HCT116 (cell line): ENCODE measurements at regions not wholly inside any gene's neighbourhood (a gene's known extent, or its start where the extent isn't known, plus 50 kb on each side); places are given as distances from the start of the nearest gene placed in this dataset.

Source experiments
- ATAC-seq: fragments of 200-7000 bp; cut with Tn5 transposase; 2 replicates; pipeline ENCODE4 v1.9.1; 2020; ENCODE audit warnings: mild to moderate bottlenecking, moderate library complexity
- BruUV-seq: library from RNA; stranded (reverse); fragments of 400-500 nt; replicated peaks from 2 replicates; lab custom pipeline; 2021; lab: Mats Ljungman, UMichigan
- CTCF ChIA-PET: fragments of 300-600 bp; sonication (Branson Sonifier 250); formaldehyde crosslinking; loops from one replicate; lab custom pipeline; 2021; ENCODE audit warnings: antibody characterized with exemption; lab: Charles Lee
- POLR2A ChIA-PET: fragments of 300-600, 350-600 bp; sonication (Branson Sonifier 250); formaldehyde crosslinking; loops from one replicate; lab custom pipeline; 2021; ENCODE audit warnings: antibody characterized with exemption; lab: Charles Lee
- RAD21 ChIA-PET, 2 experiments: fragments of 300-600 bp; sonication (Branson Sonifier 250); formaldehyde crosslinking; loops; one replicate each; lab custom pipeline; 2023; ENCODE audit warnings: low total read pairs in 2 of 2; ENCODE audit not compliant: uncharacterized antibody in 2 of 2, unreplicated experiment in 2 of 2, low non-redundant PET in 1 of 2; lab: Charles Lee
- DNase-seq: peaks from one replicate; pipeline ENCODE4 v3.0.0-alpha.2; 2010; ENCODE audit warnings: low read depth, low spot score
- H2AFZ ChIP-seq: fragments of 200-600 bp; shearing (Covaris generic), sonication (generic); 2 replicates; pipeline ENCODE4 v1.6.1; 2017; ENCODE audit warnings: low read depth, mixed run types, mixed read lengths, antibody characterized with exemption, low read length; ENCODE audit not compliant: poor library complexity, severe bottlenecking
- H3K27ac ChIP-seq: 2 replicates; pipeline ENCODE4 v1.5.1; 2012; ENCODE audit warnings: low read depth, low read length
- H3K27me3 ChIP-seq: fragments of 200-600 bp; sonication (generic); 2 replicates; pipeline ENCODE4 v1.6.1; 2016; ENCODE audit warnings: mixed run types, low read length, mixed read lengths; ENCODE audit not compliant: insufficient read depth
- H3K36me3 ChIP-seq, 2 experiments: fragments of 200-500 bp in 1 of 2; fragments of 200-600 bp in 1 of 2; sonication (Bioruptor generic) in 1 of 2; sonication (generic) in 1 of 2; 2 replicates each; pipeline versions ENCODE4 v1.5.1 to v1.6.1; 2014 to 2016; ENCODE audit warnings: low read length in 2 of 2, inconsistent platforms in 1 of 2, mixed read lengths in 1 of 2, mixed run types in 1 of 2; ENCODE audit not compliant: insufficient read depth in 2 of 2, control insufficient read depth in 1 of 2
- H3K4me1 ChIP-seq, 2 experiments: fragments of 200-600 bp in 1 of 2; sonication (generic) in 1 of 2; 2 replicates each; pipeline versions ENCODE4 v1.5.1 to v1.6.1; 2012 to 2017; ENCODE audit warnings: low read length in 2 of 2, inconsistent platforms in 1 of 2, mild to moderate bottlenecking in 1 of 2, mixed read lengths in 1 of 2, mixed run types in 1 of 2, moderate library complexity in 1 of 2; ENCODE audit not compliant: insufficient read depth in 2 of 2, control insufficient read depth in 1 of 2
- H3K4me2 ChIP-seq: fragments of 200-600 bp; sonication (generic); 2 replicates; pipeline ENCODE4 v1.6.1; 2017; ENCODE audit warnings: mixed run types, low read length, mixed read lengths
- H3K4me3 ChIP-seq, 2 experiments: fragments of 200-600 bp in 1 of 2; sonication (generic) in 1 of 2; replicated peaks in 1 of 2; 2 replicates each; pipeline ENCODE4 v1.5.1; 2011 to 2016; ENCODE audit warnings: low read length in 2 of 2, control low read depth in 1 of 2, low read depth in 1 of 2, mild to moderate bottlenecking in 1 of 2, mixed read lengths in 1 of 2, mixed run types in 1 of 2
- H3K79me2 ChIP-seq: fragments of 200-600 bp; sonication (generic); 2 replicates; pipeline ENCODE4 v1.6.1; 2017; ENCODE audit warnings: mild to moderate bottlenecking, mixed run types, low read length, moderate library complexity, mixed read lengths; ENCODE audit not compliant: insufficient read depth
- H3K9ac ChIP-seq: fragments of 200-600 bp; sonication (generic); 2 replicates; pipeline ENCODE4 v1.6.1; 2016; ENCODE audit warnings: low read length, mixed read lengths
- H3K9me2 ChIP-seq: fragments of 200-600 bp; sonication (generic), shearing (Covaris generic); 2 replicates; pipeline ENCODE4 v1.6.1; 2017; ENCODE audit warnings: mixed run types, mild to moderate bottlenecking, moderate library complexity; ENCODE audit not compliant: insufficient read depth
- H3K9me3 ChIP-seq, 2 experiments: fragments of 200-500 bp in 1 of 2; fragments of 200-600 bp in 1 of 2; sonication (Bioruptor generic) in 1 of 2; sonication (generic) in 1 of 2; 2 replicates each; pipeline ENCODE4 v1.6.1; 2014 to 2017; ENCODE audit warnings: low read length in 2 of 2, mixed read lengths in 2 of 2, inconsistent platforms in 1 of 2, low read depth in 1 of 2, mild to moderate bottlenecking in 1 of 2, mixed run types in 1 of 2, moderate library complexity in 1 of 2; ENCODE audit not compliant: control insufficient read depth in 1 of 2, insufficient read depth in 1 of 2
- H4K20me1 ChIP-seq: fragments of 200-600 bp; sonication (generic), shearing (Covaris generic); 2 replicates; pipeline ENCODE4 v1.6.1; 2017; ENCODE audit warnings: mixed run types, mild to moderate bottlenecking, moderate library complexity; ENCODE audit not compliant: insufficient read depth
- CBX3 ChIP-seq: IDR thresholded peaks from 2 replicates; pipeline ENCODE4 v1.6.1; 2012; ENCODE audit warnings: low read depth
- EGR1 ChIP-seq: IDR thresholded peaks from 2 replicates; pipeline ENCODE4 v1.6.1; 2012; ENCODE audit warnings: low read depth
- ELF1 ChIP-seq: IDR thresholded peaks from 2 replicates; pipeline ENCODE4 v1.6.1; 2012; ENCODE audit warnings: low read depth, borderline replicate concordance
- EZH2phosphoT487 ChIP-seq: fragments of 200-600 bp; IDR thresholded peaks from 2 replicates; pipeline ENCODE4 v1.6.1; 2018; ENCODE audit warnings: antibody characterized with exemption, borderline replicate concordance
- FOSL1 ChIP-seq: IDR thresholded peaks from 2 replicates; pipeline ENCODE4 v1.6.1; 2012; ENCODE audit warnings: low read depth
- JUND ChIP-seq: IDR thresholded peaks from 2 replicates; pipeline ENCODE4 v1.6.1; 2012
- POLR2A ChIP-seq: IDR thresholded peaks from 2 replicates; pipeline ENCODE4 v1.7.0; 2011; ENCODE audit warnings: borderline replicate concordance; ENCODE audit not compliant: insufficient read depth, insufficient read length; ENCODE audit errors: extremely low read depth
- POLR2AphosphoS5 ChIP-seq: IDR thresholded peaks from 2 replicates; pipeline ENCODE4 v1.6.1; 2011; ENCODE audit warnings: mild to moderate bottlenecking, low read depth, low read length, moderate library complexity
- RAD21 ChIP-seq: IDR thresholded peaks from 2 replicates; pipeline ENCODE4 v1.6.1; 2012; ENCODE audit warnings: low read depth, mild to moderate bottlenecking
- SIN3A ChIP-seq: IDR thresholded peaks from 2 replicates; pipeline ENCODE4 v1.6.1; 2012; ENCODE audit warnings: low read depth
- SP1 ChIP-seq: IDR thresholded peaks from 2 replicates; pipeline ENCODE4 v1.6.1; 2012; ENCODE audit warnings: low read depth
- SRF ChIP-seq: IDR thresholded peaks from 2 replicates; pipeline ENCODE4 v1.6.1; 2012; ENCODE audit warnings: low read depth
- TCF7L2 ChIP-seq: IDR thresholded peaks from 2 replicates; pipeline ENCODE4 v1.7.0; 2011; ENCODE audit warnings: borderline replicate concordance, inconsistent platforms; ENCODE audit not compliant: insufficient read depth, insufficient read length; ENCODE audit errors: extremely low read depth
- YY1 ChIP-seq: IDR thresholded peaks from 2 replicates; pipeline ENCODE4 v1.6.1; 2011; ENCODE audit warnings: low read length, low read depth, moderate library complexity, mild to moderate bottlenecking; ENCODE audit not compliant: insufficient replicate concordance; ENCODE audit errors: extremely low read depth
- intact Hi-C: fragments of 100-400 bp; cut with micrococcal nuclease; formaldehyde crosslinking; loops from 2 replicates; pipeline ENCODE4 v1.10.0; 2022
- TF ChIP-seq, protein P1 (sequence below), 3 experiments: fragments of 200-600 bp in 1 of 3; sonication (generic) in 1 of 3; IDR thresholded peaks in 2 of 3; conservative IDR thresholded peaks in 1 of 3; 2 replicates each; pipeline ENCODE4 v1.5.1; 2012 to 2017; ENCODE audit warnings: low read depth in 2 of 3, low read length in 2 of 3, antibody characterized with exemption in 1 of 3, borderline replicate concordance in 1 of 3, control low read depth in 1 of 3, mild to moderate bottlenecking in 1 of 3, mixed read lengths in 1 of 3, mixed run types in 1 of 3, moderate library complexity in 1 of 3; ENCODE audit not compliant: insufficient read depth in 1 of 3
- TF ChIP-seq, protein P2 (sequence below): IDR thresholded peaks from 2 replicates; pipeline ENCODE4 v1.6.1; 2012
- TF ChIP-seq, protein P3 (sequence below): IDR thresholded peaks from 2 replicates; pipeline ENCODE4 v1.6.1; 2012; ENCODE audit warnings: low read depth
- TF ChIP-seq, protein P4 (sequence below): IDR thresholded peaks from 2 replicates; pipeline ENCODE4 v1.6.1; 2012
- TF ChIP-seq, protein P5 (sequence below): IDR thresholded peaks from 2 replicates; pipeline ENCODE4 v1.6.1; 2011; ENCODE audit warnings: mild to moderate bottlenecking, low read length, moderate library complexity; ENCODE audit not compliant: insufficient replicate concordance; ENCODE audit errors: extremely low read depth

DNA sequence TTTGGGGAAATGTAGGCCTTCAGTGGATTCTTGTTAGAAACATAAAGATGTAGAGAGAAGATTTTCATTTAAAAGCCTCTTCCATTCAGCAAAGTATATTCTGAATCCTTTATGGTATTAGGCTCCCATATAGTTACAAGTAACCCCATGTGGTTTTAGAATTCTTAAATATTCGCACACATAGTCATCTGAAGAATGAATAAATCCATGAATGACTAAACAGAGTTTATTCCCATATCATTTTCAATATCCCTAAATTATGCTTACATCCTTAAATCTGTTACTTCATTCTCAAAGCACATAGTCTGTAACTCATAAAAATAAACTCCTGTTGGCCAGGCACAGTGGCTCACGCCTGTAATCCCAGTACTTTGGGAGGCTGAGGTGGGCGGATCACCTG lies 962.1 kb downstream of the KCNJ18 start:
- CTCF ChIA-PET = no interaction called here
- no peak for ATAC-seq
- Histone ChIP-seq H2AFZ (no peak overlapping the region), H4K20me1 (no peaks in the 10 kb centered on the region), H3K79me2 (no peaks in the 10 kb centered on the region), H3K27ac (no peak overlapping the region), H3K9me3 (peaks cover 0 to 9% of the 10 kb centered on the region in 2 experiments; a peak in 2 of 4 replicates), H3K9ac (no peak overlapping the region), H3K4me1 (no peaks in the 10 kb centered on the region), H3K36me3 (no peaks in the 10 kb centered on the region), H3K27me3 (no peaks in the 10 kb centered on the region), H3K4me2 (no peak overlapping the region), H3K9me2 (no peaks in the 10 kb centered on the region), H3K4me3 (no peak overlapping the region)
- POLR2A ChIA-PET = no interaction called here
- intact Hi-C loops = no loop called here
- no peak for TF ChIP-seq SP1
- TF ChIP-seq, protein P1, sequence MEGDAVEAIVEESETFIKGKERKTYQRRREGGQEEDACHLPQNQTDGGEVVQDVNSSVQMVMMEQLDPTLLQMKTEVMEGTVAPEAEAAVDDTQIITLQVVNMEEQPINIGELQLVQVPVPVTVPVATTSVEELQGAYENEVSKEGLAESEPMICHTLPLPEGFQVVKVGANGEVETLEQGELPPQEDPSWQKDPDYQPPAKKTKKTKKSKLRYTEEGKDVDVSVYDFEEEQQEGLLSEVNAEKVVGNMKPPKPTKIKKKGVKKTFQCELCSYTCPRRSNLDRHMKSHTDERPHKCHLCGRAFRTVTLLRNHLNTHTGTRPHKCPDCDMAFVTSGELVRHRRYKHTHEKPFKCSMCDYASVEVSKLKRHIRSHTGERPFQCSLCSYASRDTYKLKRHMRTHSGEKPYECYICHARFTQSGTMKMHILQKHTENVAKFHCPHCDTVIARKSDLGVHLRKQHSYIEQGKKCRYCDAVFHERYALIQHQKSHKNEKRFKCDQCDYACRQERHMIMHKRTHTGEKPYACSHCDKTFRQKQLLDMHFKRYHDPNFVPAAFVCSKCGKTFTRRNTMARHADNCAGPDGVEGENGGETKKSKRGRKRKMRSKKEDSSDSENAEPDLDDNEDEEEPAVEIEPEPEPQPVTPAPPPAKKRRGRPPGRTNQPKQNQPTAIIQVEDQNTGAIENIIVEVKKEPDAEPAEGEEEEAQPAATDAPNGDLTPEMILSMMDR (IDR thresholded peaks at IDR 0.05 in 2 of 3, conservative IDR thresholded peaks at IDR 0.05 in 1 of 3; ENCODE audit: borderline replicate concordance in 1 of 3, insufficient read depth in 1 of 3, low read depth in 2 of 3, low read length in 2 of 3) = no peak
- TF ChIP-seq TCF7L2 = no peak
- TF ChIP-seq, protein P2, sequence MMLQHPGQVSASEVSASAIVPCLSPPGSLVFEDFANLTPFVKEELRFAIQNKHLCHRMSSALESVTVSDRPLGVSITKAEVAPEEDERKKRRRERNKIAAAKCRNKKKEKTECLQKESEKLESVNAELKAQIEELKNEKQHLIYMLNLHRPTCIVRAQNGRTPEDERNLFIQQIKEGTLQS = no peak
- no peak for TF ChIP-seq SRF
- TF ChIP-seq, protein P3, sequence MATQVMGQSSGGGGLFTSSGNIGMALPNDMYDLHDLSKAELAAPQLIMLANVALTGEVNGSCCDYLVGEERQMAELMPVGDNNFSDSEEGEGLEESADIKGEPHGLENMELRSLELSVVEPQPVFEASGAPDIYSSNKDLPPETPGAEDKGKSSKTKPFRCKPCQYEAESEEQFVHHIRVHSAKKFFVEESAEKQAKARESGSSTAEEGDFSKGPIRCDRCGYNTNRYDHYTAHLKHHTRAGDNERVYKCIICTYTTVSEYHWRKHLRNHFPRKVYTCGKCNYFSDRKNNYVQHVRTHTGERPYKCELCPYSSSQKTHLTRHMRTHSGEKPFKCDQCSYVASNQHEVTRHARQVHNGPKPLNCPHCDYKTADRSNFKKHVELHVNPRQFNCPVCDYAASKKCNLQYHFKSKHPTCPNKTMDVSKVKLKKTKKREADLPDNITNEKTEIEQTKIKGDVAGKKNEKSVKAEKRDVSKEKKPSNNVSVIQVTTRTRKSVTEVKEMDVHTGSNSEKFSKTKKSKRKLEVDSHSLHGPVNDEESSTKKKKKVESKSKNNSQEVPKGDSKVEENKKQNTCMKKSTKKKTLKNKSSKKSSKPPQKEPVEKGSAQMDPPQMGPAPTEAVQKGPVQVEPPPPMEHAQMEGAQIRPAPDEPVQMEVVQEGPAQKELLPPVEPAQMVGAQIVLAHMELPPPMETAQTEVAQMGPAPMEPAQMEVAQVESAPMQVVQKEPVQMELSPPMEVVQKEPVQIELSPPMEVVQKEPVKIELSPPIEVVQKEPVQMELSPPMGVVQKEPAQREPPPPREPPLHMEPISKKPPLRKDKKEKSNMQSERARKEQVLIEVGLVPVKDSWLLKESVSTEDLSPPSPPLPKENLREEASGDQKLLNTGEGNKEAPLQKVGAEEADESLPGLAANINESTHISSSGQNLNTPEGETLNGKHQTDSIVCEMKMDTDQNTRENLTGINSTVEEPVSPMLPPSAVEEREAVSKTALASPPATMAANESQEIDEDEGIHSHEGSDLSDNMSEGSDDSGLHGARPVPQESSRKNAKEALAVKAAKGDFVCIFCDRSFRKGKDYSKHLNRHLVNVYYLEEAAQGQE = no peak
- no peak for TF ChIP-seq JUND
- TF ChIP-seq FOSL1 = no peak
- no peak for TF ChIP-seq POLR2AphosphoS5
- TF ChIP-seq, protein P4, sequence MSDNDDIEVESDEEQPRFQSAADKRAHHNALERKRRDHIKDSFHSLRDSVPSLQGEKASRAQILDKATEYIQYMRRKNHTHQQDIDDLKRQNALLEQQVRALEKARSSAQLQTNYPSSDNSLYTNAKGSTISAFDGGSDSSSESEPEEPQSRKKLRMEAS = no peak
- TF ChIP-seq SIN3A = no peak
- TF ChIP-seq, protein P5, sequence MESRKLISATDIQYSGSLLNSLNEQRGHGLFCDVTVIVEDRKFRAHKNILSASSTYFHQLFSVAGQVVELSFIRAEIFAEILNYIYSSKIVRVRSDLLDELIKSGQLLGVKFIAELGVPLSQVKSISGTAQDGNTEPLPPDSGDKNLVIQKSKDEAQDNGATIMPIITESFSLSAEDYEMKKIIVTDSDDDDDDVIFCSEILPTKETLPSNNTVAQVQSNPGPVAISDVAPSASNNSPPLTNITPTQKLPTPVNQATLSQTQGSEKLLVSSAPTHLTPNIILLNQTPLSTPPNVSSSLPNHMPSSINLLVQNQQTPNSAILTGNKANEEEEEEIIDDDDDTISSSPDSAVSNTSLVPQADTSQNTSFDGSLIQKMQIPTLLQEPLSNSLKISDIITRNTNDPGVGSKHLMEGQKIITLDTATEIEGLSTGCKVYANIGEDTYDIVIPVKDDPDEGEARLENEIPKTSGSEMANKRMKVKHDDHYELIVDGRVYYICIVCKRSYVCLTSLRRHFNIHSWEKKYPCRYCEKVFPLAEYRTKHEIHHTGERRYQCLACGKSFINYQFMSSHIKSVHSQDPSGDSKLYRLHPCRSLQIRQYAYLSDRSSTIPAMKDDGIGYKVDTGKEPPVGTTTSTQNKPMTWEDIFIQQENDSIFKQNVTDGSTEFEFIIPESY = no peak
- TF ChIP-seq ELF1 = no peak
- no peak for TF ChIP-seq POLR2A
- TF ChIP-seq CBX3 = no peak
- no peak for TF ChIP-seq YY1
- no peak for TF ChIP-seq RAD21
- no peak for TF ChIP-seq EGR1
- no peak for TF ChIP-seq EZH2phosphoT487
- RAD21 ChIA-PET = no interaction called here
- no peak for DNase-seq
- BruUV-seq = no TSS peak
